ENCODE measurements at regions not wholly inside any gene's neighbourhood (a gene's known extent, or its start where the extent isn't known, plus 50 kb on each side); places are given as distances from the start of the nearest gene placed in this dataset.

DNA sequence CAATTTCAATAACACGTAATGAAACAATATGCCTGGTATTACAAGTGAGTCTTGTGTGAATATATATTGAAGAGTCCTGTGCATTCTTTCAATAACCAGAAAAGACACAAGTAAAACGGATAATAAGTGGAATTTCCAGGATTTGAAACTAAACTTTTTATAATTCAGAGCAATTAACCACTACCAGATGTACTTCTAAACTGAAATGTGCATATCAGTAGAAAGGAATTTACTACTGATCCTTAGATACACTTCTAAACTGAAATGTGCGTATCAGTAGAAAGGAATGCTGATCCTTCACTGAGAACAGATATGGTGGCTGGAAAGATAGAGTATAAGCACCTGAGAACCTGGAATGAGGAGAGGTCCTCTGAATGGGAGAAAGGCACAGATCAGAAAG is 470.9 kb upstream of the SPHKAP start:
- no peak overlapping the region for H3K27ac Mint-ChIP-seq
- DNase-seq (no peak), ATAC-seq (ENCODE audit: poor library complexity) (no peak)
- H3K4me1 Mint-ChIP-seq (ENCODE audit: low read depth) = no peaks in the 10 kb centered on the region
- CTCF ChIA-PET = no interaction called here
- H3K9me3 Mint-ChIP-seq = peaks cover 7% of the 10 kb centered on the region
- Histone ChIP-seq H3K27ac (ENCODE audit: low read depth in 1 of 2, low read length in 2 of 2) (no peak overlapping the region), H3K27me3 (ENCODE audit: control insufficient read depth in 1 of 2, insufficient read depth in 2 of 2, low read length in 2 of 2) (no peaks in the 10 kb centered on the region), H3K9me3 (ENCODE audit: control insufficient read depth in 1 of 2, insufficient read depth in 1 of 2, low read length in 2 of 2) (no peaks in the 10 kb centered on the region), H3K4me1 (ENCODE audit: insufficient read depth, low read length) (no peaks in the 10 kb centered on the region), H3K4me3 (ENCODE audit: low read length) (no peak overlapping the region), H3K36me3 (ENCODE audit: insufficient read depth, low read length) (no peaks in the 10 kb centered on the region)
- TF ChIP-seq, protein P1, sequence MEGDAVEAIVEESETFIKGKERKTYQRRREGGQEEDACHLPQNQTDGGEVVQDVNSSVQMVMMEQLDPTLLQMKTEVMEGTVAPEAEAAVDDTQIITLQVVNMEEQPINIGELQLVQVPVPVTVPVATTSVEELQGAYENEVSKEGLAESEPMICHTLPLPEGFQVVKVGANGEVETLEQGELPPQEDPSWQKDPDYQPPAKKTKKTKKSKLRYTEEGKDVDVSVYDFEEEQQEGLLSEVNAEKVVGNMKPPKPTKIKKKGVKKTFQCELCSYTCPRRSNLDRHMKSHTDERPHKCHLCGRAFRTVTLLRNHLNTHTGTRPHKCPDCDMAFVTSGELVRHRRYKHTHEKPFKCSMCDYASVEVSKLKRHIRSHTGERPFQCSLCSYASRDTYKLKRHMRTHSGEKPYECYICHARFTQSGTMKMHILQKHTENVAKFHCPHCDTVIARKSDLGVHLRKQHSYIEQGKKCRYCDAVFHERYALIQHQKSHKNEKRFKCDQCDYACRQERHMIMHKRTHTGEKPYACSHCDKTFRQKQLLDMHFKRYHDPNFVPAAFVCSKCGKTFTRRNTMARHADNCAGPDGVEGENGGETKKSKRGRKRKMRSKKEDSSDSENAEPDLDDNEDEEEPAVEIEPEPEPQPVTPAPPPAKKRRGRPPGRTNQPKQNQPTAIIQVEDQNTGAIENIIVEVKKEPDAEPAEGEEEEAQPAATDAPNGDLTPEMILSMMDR (IDR thresholded peaks at IDR 0.05) = no peak
- POLR2A ChIA-PET = no interaction called here
- no peaks in the 10 kb centered on the region for H3K27me3 Mint-ChIP-seq
- intact Hi-C loops (cut with DNase I, micrococcal nuclease) = no loop called here
- H3K36me3 Mint-ChIP-seq (ENCODE audit: low read depth) = no peaks in the 10 kb centered on the region
- no peak overlapping the region for H3K4me3 Mint-ChIP-seq

DNA sequence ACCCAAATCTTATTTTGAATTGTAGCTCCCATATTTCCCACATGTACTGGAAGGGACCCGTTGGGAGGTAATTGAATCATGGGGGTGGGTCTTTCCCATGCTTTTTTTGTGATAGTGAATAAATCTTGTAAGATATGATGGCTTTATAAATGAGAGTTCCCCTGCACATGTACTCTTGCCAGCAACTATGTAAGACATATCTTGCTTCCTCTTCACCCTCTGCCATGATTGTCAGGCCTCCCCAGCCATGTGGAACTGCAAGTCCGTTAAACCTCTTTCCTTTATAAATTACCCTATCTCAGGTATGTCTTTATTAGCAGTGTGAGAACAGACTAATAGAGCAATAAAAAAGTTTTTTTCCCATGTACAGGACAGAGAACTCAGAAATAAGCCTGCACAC is 468.4 kb upstream of the SPHKAP start:
- H3K4me3 ChIP-seq (ENCODE audit: low read length) = no peak overlapping the region
- no peak overlapping the region for H3K4me3 Mint-ChIP-seq
- DNase-seq (no peak), ATAC-seq (ENCODE audit: poor library complexity) (no peak)
- H3K27me3 ChIP-seq (ENCODE audit: control insufficient read depth in 1 of 2, insufficient read depth in 2 of 2, low read length in 2 of 2) = no peaks in the 10 kb centered on the region
- peaks cover 7% of the 10 kb centered on the region for H3K9me3 Mint-ChIP-seq
- no peaks in the 10 kb centered on the region for H3K4me1 ChIP-seq (ENCODE audit: insufficient read depth, low read length)
- CTCF ChIA-PET = no interaction called here
- H3K36me3 ChIP-seq (ENCODE audit: insufficient read depth, low read length) = no peaks in the 10 kb centered on the region
- no peaks in the 10 kb centered on the region for H3K4me1 Mint-ChIP-seq (ENCODE audit: low read depth)
- H3K27ac ChIP-seq (ENCODE audit: low read depth in 1 of 2, low read length in 2 of 2) = no peak overlapping the region
- no peaks in the 10 kb centered on the region for H3K9me3 ChIP-seq (ENCODE audit: control insufficient read depth in 1 of 2, insufficient read depth in 1 of 2, low read length in 2 of 2)
- no peaks in the 10 kb centered on the region for H3K36me3 Mint-ChIP-seq (ENCODE audit: low read depth)
- H3K27me3 Mint-ChIP-seq = no peaks in the 10 kb centered on the region
- TF ChIP-seq, protein P1 (IDR thresholded peaks at IDR 0.05) = no peak
- POLR2A ChIA-PET = no interaction called here
- H3K27ac Mint-ChIP-seq = no peak overlapping the region
- intact Hi-C loops (cut with DNase I, micrococcal nuclease) = no loop called here

DNA sequence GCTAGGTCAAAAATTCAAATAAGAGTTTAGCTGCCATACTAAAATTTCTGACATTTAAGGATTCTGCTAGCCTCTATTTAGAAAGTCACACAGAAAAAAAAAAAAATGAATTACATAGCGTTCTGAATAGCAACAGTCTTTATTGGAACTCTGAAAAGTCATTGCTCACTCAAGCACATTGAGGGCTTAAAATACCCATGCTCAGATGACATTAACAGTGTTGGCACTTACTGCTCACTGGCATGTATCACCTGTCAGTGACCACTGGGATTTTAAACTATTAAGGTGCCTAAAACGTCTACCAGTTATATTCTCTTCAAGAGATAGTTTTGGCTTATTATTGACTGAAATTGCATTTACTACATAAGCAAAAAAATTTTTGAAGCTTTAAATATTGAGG is 468.0 kb upstream of the SPHKAP start:
- Mint-ChIP-seq H3K27ac (no peak overlapping the region), H3K36me3 (ENCODE audit: low read depth) (no peaks in the 10 kb centered on the region), H3K27me3 (no peaks in the 10 kb centered on the region), H3K4me1 (ENCODE audit: low read depth) (no peaks in the 10 kb centered on the region), H3K9me3 (peaks cover 7% of the 10 kb centered on the region), H3K4me3 (no peak overlapping the region)
- no peaks in the 10 kb centered on the region for H3K4me1 ChIP-seq (ENCODE audit: insufficient read depth, low read length)
- H3K9me3 ChIP-seq (ENCODE audit: control insufficient read depth in 1 of 2, insufficient read depth in 1 of 2, low read length in 2 of 2) = no peaks in the 10 kb centered on the region
- no peaks in the 10 kb centered on the region for H3K36me3 ChIP-seq (ENCODE audit: insufficient read depth, low read length)
- H3K27me3 ChIP-seq (ENCODE audit: control insufficient read depth in 1 of 2, insufficient read depth in 2 of 2, low read length in 2 of 2) = no peaks in the 10 kb centered on the region
- H3K27ac ChIP-seq (ENCODE audit: low read depth in 1 of 2, low read length in 2 of 2) = no peak overlapping the region
- H3K4me3 ChIP-seq (ENCODE audit: low read length) = no peak overlapping the region
- TF ChIP-seq, protein P1 (IDR thresholded peaks at IDR 0.05) = no peak
- CTCF ChIA-PET = no interaction called here
- POLR2A ChIA-PET = no interaction called here
- intact Hi-C loops (cut with DNase I, micrococcal nuclease) = no loop called here
- DNase-seq = no peak
- no peak for ATAC-seq (ENCODE audit: poor library complexity)

Data from CD4-positive, alpha-beta T cell (primary cell).